MCF 10A (cell line): ENCODE measurements at regions not wholly inside any gene's neighbourhood (a gene's known extent, or its start where the extent isn't known, plus 50 kb on each side); places are given as distances from the start of the nearest gene placed in this dataset.

Experiments used
- BruUV-seq: library from RNA; stranded (reverse); fragments of 400-500 nt; replicated peaks from 2 replicates; lab custom pipeline; 2021; lab: Mats Ljungman, UMichigan
- CTCF ChIA-PET: fragments of 300-600 bp; sonication (Branson Sonifier 250); formaldehyde crosslinking; extraction: SDS; loops from one replicate; lab custom pipeline; 2021; ENCODE audit warnings: antibody characterized with exemption, inconsistent platforms; lab: Yijun Ruan, JAX
- POLR2A ChIA-PET: fragments of 300-600, 350-650 bp; sonication (Branson Sonifier 250); formaldehyde crosslinking; extraction: SDS; loops from one replicate; lab custom pipeline; 2020; ENCODE audit warnings: antibody characterized with exemption, inconsistent platforms; lab: Yijun Ruan, JAX
- DNase-seq: peaks from one replicate; pipeline ENCODE4 v3.0.0-alpha.2; 2018; ENCODE audit not compliant: unreplicated experiment
- H3K27ac Mint-ChIP-seq: one replicate; pipeline ENCODE4 v1.8.0; 2022; ENCODE audit warnings: mild to moderate bottlenecking, low read depth, mixed read lengths; ENCODE audit not compliant: unreplicated experiment
- H3K27me3 Mint-ChIP-seq: one replicate; pipeline ENCODE4 v1.8.0; 2022; ENCODE audit warnings: mixed read lengths; ENCODE audit not compliant: insufficient read depth, unreplicated experiment
- H3K36me3 Mint-ChIP-seq: one replicate; pipeline ENCODE4 v1.8.0; 2022; ENCODE audit warnings: mild to moderate bottlenecking, moderate library complexity, mixed read lengths; ENCODE audit not compliant: insufficient read depth, unreplicated experiment
- H3K4me1 Mint-ChIP-seq: one replicate; pipeline ENCODE4 v1.8.0; 2022; ENCODE audit warnings: mixed read lengths; ENCODE audit not compliant: insufficient read depth, unreplicated experiment
- H3K4me3 Mint-ChIP-seq: one replicate; pipeline ENCODE4 v1.8.0; 2022; ENCODE audit warnings: mild to moderate bottlenecking, moderate library complexity, mixed read lengths; ENCODE audit not compliant: unreplicated experiment
- H3K9me3 Mint-ChIP-seq: one replicate; pipeline ENCODE4 v1.8.0; 2022; ENCODE audit warnings: mixed read lengths; ENCODE audit not compliant: unreplicated experiment
- intact Hi-C: fragments of 100-400 bp; cut with micrococcal nuclease; formaldehyde crosslinking; loops from 2 replicates; pipeline ENCODE4 v1.14.1; 2022
- TF ChIP-seq, protein P1 (sequence below): fragments of 200-600 bp; IDR thresholded peaks from one replicate; pipeline ENCODE4 v1.8.0; 2022; ENCODE audit warnings: antibody characterized with exemption, mild to moderate bottlenecking; ENCODE audit not compliant: unreplicated experiment

DNA sequence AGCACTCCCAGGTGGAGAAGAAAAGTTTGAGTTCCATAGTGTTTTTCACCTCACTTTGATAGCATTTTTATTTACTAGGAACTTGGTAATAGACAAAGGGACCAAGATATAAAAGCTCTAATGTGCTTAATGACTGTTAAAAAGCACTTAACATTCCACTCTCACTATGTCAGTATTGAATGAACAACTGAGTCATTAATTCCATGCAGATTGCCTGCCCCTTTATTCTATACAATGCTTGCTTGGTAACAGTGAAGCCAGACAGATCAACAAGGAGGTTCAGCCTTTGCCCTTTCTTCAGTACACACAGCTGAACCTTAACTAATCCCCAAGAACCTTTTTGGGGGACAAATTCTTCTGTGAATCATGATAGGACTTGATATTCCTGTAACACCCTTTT lies 425.5 kb downstream of the NUF2 start:
- H3K4me1 Mint-ChIP-seq: no peaks in the 10 kb centered on the region
- peaks cover 20% of the 10 kb centered on the region for H3K9me3 Mint-ChIP-seq
- ChIA-PET CTCF (interaction anchor here (0.7 to 1.2 kb wide), 3 partner anchors 10 to 380 kb away, joined by 3 to 5 read pairs (median 3); no protein-coding TSS in a partner anchor), POLR2A (no interaction called here)
- no peak for DNase-seq
- H3K36me3 Mint-ChIP-seq: no peaks in the 10 kb centered on the region
- H3K4me3 Mint-ChIP-seq: no peak overlapping the region
- no peaks in the 10 kb centered on the region for H3K27me3 Mint-ChIP-seq
- TF ChIP-seq, protein P1, sequence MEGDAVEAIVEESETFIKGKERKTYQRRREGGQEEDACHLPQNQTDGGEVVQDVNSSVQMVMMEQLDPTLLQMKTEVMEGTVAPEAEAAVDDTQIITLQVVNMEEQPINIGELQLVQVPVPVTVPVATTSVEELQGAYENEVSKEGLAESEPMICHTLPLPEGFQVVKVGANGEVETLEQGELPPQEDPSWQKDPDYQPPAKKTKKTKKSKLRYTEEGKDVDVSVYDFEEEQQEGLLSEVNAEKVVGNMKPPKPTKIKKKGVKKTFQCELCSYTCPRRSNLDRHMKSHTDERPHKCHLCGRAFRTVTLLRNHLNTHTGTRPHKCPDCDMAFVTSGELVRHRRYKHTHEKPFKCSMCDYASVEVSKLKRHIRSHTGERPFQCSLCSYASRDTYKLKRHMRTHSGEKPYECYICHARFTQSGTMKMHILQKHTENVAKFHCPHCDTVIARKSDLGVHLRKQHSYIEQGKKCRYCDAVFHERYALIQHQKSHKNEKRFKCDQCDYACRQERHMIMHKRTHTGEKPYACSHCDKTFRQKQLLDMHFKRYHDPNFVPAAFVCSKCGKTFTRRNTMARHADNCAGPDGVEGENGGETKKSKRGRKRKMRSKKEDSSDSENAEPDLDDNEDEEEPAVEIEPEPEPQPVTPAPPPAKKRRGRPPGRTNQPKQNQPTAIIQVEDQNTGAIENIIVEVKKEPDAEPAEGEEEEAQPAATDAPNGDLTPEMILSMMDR: no peak
- no TSS peak for BruUV-seq
- no peak overlapping the region for H3K27ac Mint-ChIP-seq
- intact Hi-C loops: no loop called here

DNA sequence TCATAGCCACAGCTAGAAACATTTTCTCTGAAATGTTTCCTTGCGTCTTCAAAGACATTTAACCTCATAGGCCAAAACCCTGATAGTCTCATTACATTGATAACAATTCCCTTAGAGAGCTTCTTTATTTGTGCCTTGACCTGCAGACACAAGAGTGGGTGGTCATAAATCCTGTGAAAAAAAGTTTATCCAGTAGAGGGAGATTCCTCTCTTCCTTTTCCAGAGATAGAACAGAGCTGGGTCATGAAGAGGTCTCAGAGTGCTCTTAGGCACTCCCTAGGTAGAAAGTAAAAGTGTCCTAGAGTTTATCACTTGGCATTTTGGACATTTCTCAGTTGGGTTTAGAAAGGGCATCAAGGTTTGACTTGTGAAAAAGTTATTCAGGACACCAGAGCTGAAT lies 426.1 kb downstream of the NUF2 start:
- TF ChIP-seq, protein P1: no peak
- no TSS peak for BruUV-seq

GRCh38 chr1:163758977-163759670 lies 437.4 kb downstream of the NUF2 start:
- no peaks in the 10 kb centered on the region for H3K27me3 Mint-ChIP-seq
- H3K9me3 Mint-ChIP-seq: peaks cover 20% of the 10 kb centered on the region
- CTCF ChIA-PET: interaction anchor here (0.7 kb wide), 1 partner anchor 135 kb away, joined by 3 read pairs; no protein-coding TSS in a partner anchor

More for the DNA sequence above, 426.1 kb downstream of the NUF2 start:
- Mint-ChIP-seq H3K4me3 (no peak overlapping the region), H3K4me1 (no peaks in the 10 kb centered on the region), H3K9me3 (peaks cover 16% of the 10 kb centered on the region), H3K27me3 (no peaks in the 10 kb centered on the region), H3K36me3 (no peaks in the 10 kb centered on the region), H3K27ac (no peak overlapping the region)
- no peak for DNase-seq
- ChIA-PET POLR2A (no interaction called here), CTCF (interaction anchor here (0.7 to 1.2 kb wide), 3 partner anchors 9 to 977 kb away, joined by 3 to 5 read pairs (median 4); no protein-coding TSS in a partner anchor)
- intact Hi-C loops: no loop called here

DNA sequence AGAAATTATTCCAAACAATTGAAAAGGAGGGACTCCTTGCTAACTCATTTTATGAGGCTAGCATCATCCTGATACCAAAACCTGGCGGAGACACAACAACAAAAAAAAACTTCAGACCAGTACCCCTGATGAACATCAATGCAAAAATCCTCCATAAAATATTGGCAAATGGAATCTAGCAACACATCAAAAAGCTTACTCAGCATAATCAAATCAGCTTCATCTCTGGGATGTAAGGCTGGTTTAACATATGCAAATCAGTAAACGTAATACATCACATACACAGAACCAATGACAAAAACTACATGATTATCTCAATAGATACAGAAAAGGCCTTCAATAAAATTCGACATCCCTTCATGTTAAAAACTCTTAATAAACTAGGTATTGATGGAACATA lies 440.1 kb downstream of the NUF2 start:
- Mint-ChIP-seq H3K36me3 (no peaks in the 10 kb centered on the region), H3K9me3 (peaks cover 16% of the 10 kb centered on the region), H3K4me3 (no peak overlapping the region), H3K27me3 (no peaks in the 10 kb centered on the region), H3K27ac (no peak overlapping the region), H3K4me1 (no peaks in the 10 kb centered on the region)
- TF ChIP-seq, protein P1: no peak
- CTCF ChIA-PET: interaction anchor here (1.1 kb wide), 1 partner anchor 8 kb away, joined by 3 read pairs; no protein-coding TSS in a partner anchor
- no peak for DNase-seq
- intact Hi-C loops: no loop called here
- no TSS peak for BruUV-seq
- POLR2A ChIA-PET: no interaction called here

More at GRCh38 chr1:163758977-163759670, 437.4 kb downstream of the NUF2 start:
- POLR2A ChIA-PET: no interaction called here
- Mint-ChIP-seq H3K4me3 (no peak overlapping the region), H3K4me1 (no peaks in the 10 kb centered on the region), H3K36me3 (no peaks in the 10 kb centered on the region), H3K27ac (no peak overlapping the region)
- TF ChIP-seq, protein P1: no peak
- intact Hi-C loops: no loop called here
- BruUV-seq: no TSS peak
- DNase-seq: no peak
